ENCODE measurements at regions not wholly inside any gene's neighbourhood (a gene's known extent, or its start where the extent isn't known, plus 50 kb on each side); places are given as distances from the start of the nearest gene placed in this dataset.
"Not testable (repeated sequence)": the region's sequence is repeated elsewhere in the genome, so short reads cannot be mapped to it uniquely, and the experiment has no call there.

DNA sequence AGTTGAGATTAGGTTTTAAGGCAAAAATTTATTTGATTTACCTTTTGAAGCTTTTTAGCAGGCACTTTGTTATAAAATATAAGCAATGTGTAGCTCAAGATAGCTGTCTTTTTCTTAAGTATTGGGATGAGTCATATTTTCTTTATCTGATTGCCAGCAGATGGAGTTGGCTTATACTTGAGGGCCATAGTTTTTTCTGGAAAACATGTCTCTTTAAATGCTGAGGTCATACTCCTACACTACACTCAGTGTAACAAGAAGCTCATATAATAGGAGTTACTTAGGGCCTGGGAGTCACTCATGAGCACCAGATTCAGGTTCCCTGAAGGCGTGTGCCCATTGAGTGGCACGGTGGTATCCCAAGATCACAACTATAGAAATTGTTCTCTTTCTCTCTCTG lies 579.8 kb downstream of the EDEM1 start:
- no peak for DNase-seq

DNA sequence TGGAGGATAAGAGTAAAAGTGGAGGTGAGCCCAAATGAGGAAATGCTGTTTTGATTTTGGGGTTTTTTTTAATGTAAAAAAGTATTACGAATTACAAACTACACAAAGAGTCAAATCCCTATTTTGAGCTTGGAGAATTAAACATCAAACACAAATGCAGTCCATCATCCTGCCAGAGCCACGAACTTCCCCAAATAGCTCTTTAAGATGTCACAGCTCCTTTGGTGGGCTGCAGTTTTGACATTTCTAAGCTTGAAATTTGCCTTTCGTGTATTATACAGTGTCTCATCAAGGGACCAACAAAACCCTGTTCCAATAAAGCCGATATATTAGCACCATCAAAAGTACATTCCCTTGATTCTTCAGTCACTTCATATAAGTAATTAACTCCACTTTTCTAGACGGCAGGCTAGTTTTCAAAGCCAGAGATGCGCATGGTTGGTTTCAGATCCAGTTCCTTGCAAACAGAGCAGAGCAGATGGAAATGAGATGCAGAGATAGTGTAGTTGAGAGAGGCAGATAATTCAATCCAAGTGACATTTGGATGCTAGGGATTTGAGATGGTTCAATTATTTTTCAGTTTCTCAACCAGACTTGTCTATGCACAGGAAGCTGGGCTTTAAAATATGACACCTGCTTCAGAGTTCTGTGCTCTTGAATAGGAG lies 580.9 kb downstream of the EDEM1 start:
- DNase-seq, result no peak

DNA sequence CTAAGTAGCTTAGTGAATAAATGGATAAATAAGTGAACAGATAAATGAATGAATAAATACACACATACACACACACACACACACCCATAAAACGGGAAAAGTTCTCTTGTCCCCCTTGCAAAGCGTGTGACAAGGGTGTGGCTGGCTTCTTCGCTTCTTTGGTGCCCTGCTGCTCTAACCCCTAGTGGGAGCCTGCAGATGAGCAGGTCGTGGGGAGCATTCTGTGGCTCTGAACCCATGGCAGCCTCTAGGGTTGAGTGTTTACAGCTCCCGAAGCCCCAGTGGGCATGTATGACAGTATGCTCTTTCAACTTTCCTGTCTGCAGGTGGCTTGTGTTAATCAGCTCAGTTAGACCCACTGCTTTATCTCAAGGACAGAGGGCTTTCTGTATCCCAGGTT lies 582.3 kb downstream of the EDEM1 start:
- DNase-seq, result no peak

DNA sequence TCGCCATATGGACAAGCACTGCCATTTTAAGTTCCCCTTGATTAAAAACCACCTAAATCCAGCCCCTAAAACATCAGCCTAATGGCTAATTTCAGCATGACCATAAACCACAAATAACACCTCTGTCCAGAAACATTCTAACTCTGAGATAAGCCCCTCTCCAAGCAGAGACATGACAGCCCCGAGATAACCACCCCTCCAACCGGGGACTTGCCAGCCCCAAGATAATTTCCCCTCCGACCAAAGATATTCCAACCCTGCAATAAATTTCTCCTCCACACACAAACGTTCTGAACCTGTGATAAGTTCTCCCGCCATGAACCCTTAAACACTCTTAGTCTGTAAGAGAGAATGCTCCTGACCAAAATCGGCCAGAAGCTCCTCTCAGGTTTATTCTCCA lies 586.8 kb downstream of the EDEM1 start:
- DNase-seq, result no peak

DNA sequence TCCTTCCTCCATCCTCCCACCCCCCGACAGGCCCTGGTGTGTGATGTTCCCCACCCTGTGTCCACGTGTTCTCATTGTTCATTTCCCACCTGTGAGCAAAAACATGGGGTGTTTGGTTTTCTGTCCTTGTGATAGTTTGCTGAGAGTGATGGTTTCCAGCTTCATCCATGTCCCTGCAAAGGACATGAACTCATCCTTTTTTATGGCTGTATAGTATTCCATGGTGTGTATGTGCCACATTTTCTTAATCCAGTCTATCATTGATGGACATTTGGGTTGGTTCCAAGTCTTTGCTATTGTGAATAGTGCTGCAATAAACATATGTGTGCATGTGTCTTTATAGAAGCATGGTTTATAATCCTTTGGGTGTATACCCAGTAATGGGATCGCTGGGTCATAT lies 587.6 kb downstream of the EDEM1 start:
- DNase-seq, result not testable (repeated sequence)

DNA sequence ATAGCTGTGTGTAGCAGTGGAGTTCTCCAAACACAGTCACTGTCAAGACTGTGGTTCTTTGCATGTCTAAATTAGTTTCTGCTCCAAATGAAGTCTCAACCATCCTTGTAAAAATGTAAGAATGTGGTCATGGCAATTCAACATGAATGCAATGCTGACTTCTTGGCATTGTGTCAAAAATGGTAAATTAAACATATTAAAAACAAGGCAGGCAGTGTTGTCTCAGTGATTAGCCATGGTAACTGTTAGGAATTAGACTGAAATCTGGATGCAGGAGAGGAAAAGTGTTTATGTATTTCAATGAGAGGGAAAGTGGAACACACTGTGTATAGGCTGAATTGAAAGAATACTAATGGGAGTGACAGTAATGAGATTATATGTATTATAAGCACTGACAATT lies 597.2 kb downstream of the EDEM1 start:
- no peak for DNase-seq

DNA sequence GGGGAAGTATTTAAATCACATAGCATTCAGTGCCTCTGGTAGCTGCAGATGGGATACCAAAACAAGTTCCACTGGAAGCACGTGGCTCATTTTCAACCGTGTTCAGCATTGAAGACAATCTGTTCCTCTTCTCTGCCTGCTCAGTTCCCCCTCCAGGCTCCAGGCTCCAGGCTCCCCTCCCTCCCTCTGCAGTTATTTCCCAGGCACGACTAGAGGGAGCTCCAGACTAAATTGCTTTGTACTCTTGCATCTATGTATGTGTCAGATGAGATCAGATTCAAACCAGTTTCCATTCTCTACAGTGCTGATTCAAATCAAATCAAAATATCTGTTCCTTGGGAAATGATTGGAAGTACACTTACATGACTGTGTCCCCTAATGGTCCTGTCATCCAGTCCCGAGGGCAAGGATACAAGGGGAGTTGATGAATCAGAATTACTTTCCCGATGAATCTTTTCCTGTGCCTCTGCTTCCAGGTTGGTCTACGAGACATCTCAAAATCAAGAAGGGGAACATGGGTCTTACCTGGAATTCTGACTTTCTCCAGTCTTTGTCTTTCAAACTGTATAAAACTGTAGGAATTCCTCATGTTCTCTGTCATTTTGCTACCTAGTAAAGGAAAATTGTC lies 600.5 kb downstream of the EDEM1 start:
- no peak for DNase-seq

- no peak for DNase-seq
Measured at GRCh38 chr3:5788496-5788895, 601.0 kb downstream of the EDEM1 start.

DNA sequence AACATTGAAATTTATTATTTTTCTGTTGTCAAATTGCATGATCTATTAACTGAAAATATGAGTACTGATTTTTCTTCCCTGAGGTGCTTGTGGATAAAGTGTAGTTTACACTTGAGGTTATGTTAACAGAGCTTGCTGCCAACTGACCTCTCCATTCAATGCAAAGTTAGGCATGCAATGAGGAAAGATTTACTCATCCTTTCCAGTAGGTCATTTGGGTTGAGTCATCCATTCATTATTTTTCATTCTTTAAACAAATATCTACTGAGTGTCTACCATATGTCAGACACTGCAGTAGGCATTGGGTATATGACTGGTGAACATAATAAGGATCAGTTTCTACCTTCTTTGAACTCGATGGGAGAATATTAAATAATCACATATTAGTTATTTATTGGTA lies 604.1 kb downstream of the EDEM1 start:
- DNase-seq, result no peak

DNA sequence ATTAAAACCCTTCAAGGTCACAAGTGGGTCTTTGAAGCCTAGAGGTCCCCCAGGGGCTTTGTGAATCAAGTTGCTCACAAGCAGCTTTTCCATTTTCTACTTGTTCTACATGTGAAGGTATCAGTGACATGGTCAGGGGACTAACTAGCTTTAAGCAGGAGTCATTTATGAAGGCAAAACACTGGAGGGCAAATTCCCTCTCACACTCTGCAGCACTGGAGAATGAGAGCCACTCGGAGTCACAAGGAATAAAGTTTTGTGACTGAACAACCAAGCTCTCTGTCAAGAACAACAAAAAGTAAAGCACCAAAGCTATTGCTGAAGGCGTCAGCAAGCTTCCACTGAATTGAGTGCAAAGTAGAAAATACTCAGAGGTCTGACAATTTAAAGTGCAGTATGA lies 609.0 kb downstream of the EDEM1 start:
- DNase-seq, result no peak

- no peak for DNase-seq
Measured at GRCh38 chr3:5798809-5799208, 611.3 kb downstream of the EDEM1 start.

DNA sequence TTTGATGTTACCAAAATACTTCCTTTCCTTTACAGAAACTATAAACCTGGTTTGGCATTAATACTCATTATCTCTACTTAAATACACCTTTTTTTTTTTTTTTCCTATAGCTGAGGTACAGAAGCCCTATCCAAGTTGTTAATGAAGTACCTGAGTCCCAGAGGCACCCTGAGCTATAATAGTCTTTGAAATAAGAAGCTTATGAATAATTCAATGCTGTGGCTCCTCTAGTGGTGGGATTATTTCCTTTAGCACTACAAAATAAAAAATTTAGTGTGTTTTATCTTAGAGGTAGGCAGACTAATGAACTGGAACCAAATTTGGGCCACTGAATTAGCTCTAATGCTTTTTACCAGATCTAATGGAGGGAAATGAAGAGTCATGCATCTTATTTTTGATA lies 611.9 kb downstream of the EDEM1 start:
- no peak for DNase-seq

- no peak for DNase-seq
Measured at GRCh38 chr3:5800965-5801364, 613.5 kb downstream of the EDEM1 start.

- DNase-seq, result no peak
Measured at GRCh38 chr3:5806192-5806591, 618.7 kb downstream of the EDEM1 start.

DNA sequence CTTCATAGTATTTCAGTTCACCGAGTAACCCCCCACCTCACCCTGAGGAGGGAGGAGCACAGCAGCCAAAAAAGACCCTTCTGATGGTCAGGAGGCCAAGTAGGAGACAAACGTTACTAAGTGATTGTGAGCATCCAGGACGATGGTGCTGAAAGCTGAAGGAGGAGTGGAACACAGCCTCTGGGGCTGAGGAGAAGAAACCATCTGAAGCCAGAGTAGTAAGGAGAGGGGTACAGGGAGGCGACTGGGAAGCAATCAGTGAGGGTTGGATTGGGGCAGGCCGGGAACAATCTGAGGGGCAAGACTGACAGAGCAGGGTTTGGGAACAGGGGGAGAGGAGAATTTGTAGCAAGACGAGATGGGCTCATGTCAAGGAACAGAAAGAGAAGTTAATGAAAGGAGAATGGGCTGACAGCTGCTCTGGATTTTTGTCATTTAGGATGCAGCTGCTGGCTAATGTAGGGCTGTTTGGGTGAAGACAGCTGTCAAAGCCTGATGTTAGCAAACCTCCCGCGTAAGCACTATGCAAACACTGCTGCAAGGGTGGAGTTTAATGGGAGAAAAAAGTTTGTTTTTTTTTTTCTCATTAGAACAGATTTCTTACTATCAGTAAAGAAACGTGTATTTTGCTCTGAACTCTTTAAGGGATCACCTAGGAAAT lies 622.2 kb downstream of the EDEM1 start:
- no peak for DNase-seq

- DNase-seq, result no peak
Measured at GRCh38 chr3:5811016-5811415, 623.5 kb downstream of the EDEM1 start.

- DNase-seq, result no peak
Measured at GRCh38 chr3:5813521-5813920, 626.0 kb downstream of the EDEM1 start.

- no peak for DNase-seq
Measured at GRCh38 chr3:5822843-5823242, 635.3 kb downstream of the EDEM1 start.

DNA sequence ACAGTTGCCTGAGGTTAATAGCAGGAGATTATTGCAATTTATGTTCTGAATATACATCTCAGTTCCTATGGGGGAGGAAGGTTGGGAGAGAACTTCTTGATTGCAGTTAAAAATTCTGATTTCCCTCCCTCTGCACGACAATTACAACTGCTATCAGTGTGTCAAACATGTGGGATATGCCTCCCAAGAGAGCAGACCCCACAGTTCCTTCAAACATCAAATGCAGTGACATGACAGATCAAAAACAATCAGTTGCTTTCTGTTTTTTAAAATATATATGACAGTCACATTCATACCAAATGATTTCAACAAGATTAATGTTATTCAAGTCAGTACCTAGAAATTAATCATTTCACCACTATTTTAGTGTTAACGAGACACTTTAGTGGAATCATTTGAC lies 639.0 kb downstream of the EDEM1 start:
- DNase-seq, result no peak

DNA sequence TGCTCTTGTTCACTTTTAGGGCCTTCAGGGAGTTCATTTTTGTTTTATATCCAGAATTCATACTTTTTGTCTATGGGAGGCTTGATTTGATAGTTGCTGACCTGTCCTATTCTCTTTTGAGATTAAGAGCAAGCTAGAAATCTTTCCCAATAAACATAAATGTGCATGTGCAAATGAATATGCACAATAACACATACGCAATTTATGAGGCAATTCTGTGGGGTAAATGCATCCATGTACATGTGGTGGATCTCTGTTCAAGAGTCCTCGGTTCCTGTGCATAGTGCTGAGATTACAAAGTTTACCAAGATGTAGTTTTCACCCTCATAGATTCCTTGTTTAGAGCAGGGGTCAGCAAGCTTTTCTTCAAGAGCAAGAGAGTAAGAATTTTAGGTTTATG lies 640.7 kb downstream of the EDEM1 start:
- no peak for DNase-seq

- DNase-seq, result no peak
Measured at GRCh38 chr3:5840056-5840455, 652.5 kb downstream of the EDEM1 start.

DNA sequence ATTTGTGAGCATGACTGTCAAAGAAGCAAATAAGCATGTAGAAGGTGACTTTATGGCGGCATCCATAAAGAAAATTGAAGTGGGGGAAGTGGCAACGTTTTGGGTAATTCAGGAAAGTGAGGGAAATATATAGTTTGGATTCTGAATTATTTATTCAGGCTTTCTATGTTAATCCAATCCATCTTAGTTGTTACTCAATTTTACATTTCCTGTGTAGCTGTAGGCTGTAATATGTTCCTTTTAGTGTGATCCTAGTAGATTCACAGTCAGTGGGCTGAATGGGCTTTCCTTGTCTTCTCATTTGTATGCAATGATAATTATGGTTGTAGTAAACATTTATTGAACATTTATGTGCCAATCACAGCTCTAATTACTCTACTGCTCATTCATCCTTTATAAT lies 654.1 kb downstream of the EDEM1 start:
- DNase-seq, result no peak

GRCh38 chr3:5846261-5846660 lies 658.8 kb downstream of the EDEM1 start:
- DNase-seq, result no peak

- DNase-seq, result no peak
Measured at GRCh38 chr3:5861151-5861550, 673.6 kb downstream of the EDEM1 start.

DNA sequence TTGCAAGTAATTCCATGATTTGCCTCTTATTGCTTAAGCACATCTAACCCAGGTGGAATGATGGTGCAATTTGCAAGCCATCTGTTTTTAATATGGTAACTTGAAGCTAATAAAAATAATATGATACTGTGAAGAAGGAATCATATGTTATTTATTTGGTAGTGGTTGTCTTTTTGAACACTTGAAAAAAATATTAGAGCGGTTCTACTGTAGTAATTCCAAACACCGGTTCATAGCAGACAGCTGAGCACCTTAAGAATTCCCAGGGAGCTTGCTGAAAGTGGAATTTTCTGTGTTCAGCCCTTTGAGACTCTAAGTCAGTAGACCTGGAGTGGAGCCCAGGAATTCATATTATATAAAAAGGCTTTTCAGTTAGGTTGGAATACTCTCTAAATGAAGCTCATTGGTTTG lies 687.4 kb downstream of the EDEM1 start:
- DNase-seq, result no peak
